ENCODE measurements at regions not wholly inside any gene's neighbourhood (a gene's known extent, or its start where the extent isn't known, plus 50 kb on each side); places are given as distances from the start of the nearest gene placed in this dataset.

GRCh38 chr4:96526625-96527024 lies 686.7 kb downstream of the PDHA2 start:
- intact Hi-C loops (cut with DNase I) = no loop called here
- H3K4me1 ChIP-seq (ENCODE audit: control insufficient read depth in 2 of 3, insufficient read depth in 2 of 3, low read depth in 1 of 3, low read length in 3 of 3) = no peaks in the 10 kb centered on the region
- no peak for TF ChIP-seq CTCF (IDR thresholded peaks at IDR 0.05; ENCODE audit: borderline replicate concordance, extremely low read depth, insufficient read depth)
- no peak overlapping the region for H3K9ac ChIP-seq (ENCODE audit: low read length in 3 of 3)
- H3K4me3 ChIP-seq (ENCODE audit: low read length in 3 of 3) = no peak overlapping the region
- no peaks in the 10 kb centered on the region for H3K27me3 ChIP-seq (ENCODE audit: control insufficient read depth, insufficient read depth, low read length)
- no peak overlapping the region for H3K27ac ChIP-seq (ENCODE audit: low read depth in 2 of 2, low read length in 2 of 2)
- FAIRE-seq = no peak
- no peaks in the 10 kb centered on the region for H3K36me3 ChIP-seq (ENCODE audit: control insufficient read depth in 2 of 3, insufficient read depth in 3 of 3, low read length in 3 of 3)
- no peak for DNase-seq
- H3K9me3 ChIP-seq (ENCODE audit: control insufficient read depth in 2 of 3, insufficient read depth in 1 of 3, low read length in 3 of 3) = no peaks in the 10 kb centered on the region

GRCh38 chr4:96531836-96532235 lies 691.9 kb downstream of the PDHA2 start:
- H3K36me3 ChIP-seq (ENCODE audit: control insufficient read depth in 2 of 3, insufficient read depth in 3 of 3, low read length in 3 of 3) = no peaks in the 10 kb centered on the region
- H3K4me1 ChIP-seq (ENCODE audit: control insufficient read depth in 2 of 3, insufficient read depth in 2 of 3, low read depth in 1 of 3, low read length in 3 of 3) = no peaks in the 10 kb centered on the region
- H3K27me3 ChIP-seq (ENCODE audit: control insufficient read depth, insufficient read depth, low read length) = no peaks in the 10 kb centered on the region
- H3K9me3 ChIP-seq (ENCODE audit: control insufficient read depth in 2 of 3, insufficient read depth in 1 of 3, low read length in 3 of 3) = no peaks in the 10 kb centered on the region
- H3K27ac ChIP-seq (ENCODE audit: low read depth in 2 of 2, low read length in 2 of 2) = no peak overlapping the region
- TF ChIP-seq CTCF (IDR thresholded peaks at IDR 0.05; ENCODE audit: borderline replicate concordance, extremely low read depth, insufficient read depth) = no peak
- intact Hi-C loops (cut with DNase I) = no loop called here
- H3K9ac ChIP-seq (ENCODE audit: low read length in 3 of 3) = no peak overlapping the region
- DNase-seq = no peak
- FAIRE-seq = no peak
- H3K4me3 ChIP-seq (ENCODE audit: low read length in 3 of 3) = no peak overlapping the region

- no peak overlapping the region for H3K4me3 ChIP-seq (ENCODE audit: low read length in 3 of 3)
- no peaks in the 10 kb centered on the region for H3K9me3 ChIP-seq (ENCODE audit: control insufficient read depth in 2 of 3, insufficient read depth in 1 of 3, low read length in 3 of 3)
- DNase-seq (no peak), FAIRE-seq (no peak)
- H3K27me3 ChIP-seq (ENCODE audit: control insufficient read depth, insufficient read depth, low read length) = no peaks in the 10 kb centered on the region
- H3K9ac ChIP-seq (ENCODE audit: low read length in 3 of 3) = no peak overlapping the region
- no peak for TF ChIP-seq CTCF (IDR thresholded peaks at IDR 0.05; ENCODE audit: borderline replicate concordance, extremely low read depth, insufficient read depth)
- H3K4me1 ChIP-seq (ENCODE audit: control insufficient read depth in 2 of 3, insufficient read depth in 2 of 3, low read depth in 1 of 3, low read length in 3 of 3) = no peaks in the 10 kb centered on the region
- intact Hi-C loops (cut with DNase I) = no loop called here
- H3K36me3 ChIP-seq (ENCODE audit: control insufficient read depth in 2 of 3, insufficient read depth in 3 of 3, low read length in 3 of 3) = no peaks in the 10 kb centered on the region
- H3K27ac ChIP-seq (ENCODE audit: low read depth in 2 of 2, low read length in 2 of 2) = no peak overlapping the region
These were observed 703.5 kb downstream of the PDHA2 start for GRCh38 chr4:96543346-96543745.

- no peak overlapping the region for H3K9ac ChIP-seq (ENCODE audit: low read length in 3 of 3)
- H3K36me3 ChIP-seq (ENCODE audit: control insufficient read depth in 2 of 3, insufficient read depth in 3 of 3, low read length in 3 of 3) = no peaks in the 10 kb centered on the region
- FAIRE-seq = no peak
- no peak for TF ChIP-seq CTCF (IDR thresholded peaks at IDR 0.05; ENCODE audit: borderline replicate concordance, extremely low read depth, insufficient read depth)
- no peaks in the 10 kb centered on the region for H3K27me3 ChIP-seq (ENCODE audit: control insufficient read depth, insufficient read depth, low read length)
- H3K4me1 ChIP-seq (ENCODE audit: control insufficient read depth in 2 of 3, insufficient read depth in 2 of 3, low read depth in 1 of 3, low read length in 3 of 3) = no peaks in the 10 kb centered on the region
- no peak overlapping the region for H3K4me3 ChIP-seq (ENCODE audit: low read length in 3 of 3)
- no peak overlapping the region for H3K27ac ChIP-seq (ENCODE audit: low read depth in 2 of 2, low read length in 2 of 2)
- peak in 1 of 5 donors; percentile 2 for DNase-seq
- H3K9me3 ChIP-seq (ENCODE audit: control insufficient read depth in 2 of 3, insufficient read depth in 1 of 3, low read length in 3 of 3) = no peaks in the 10 kb centered on the region
- intact Hi-C loops (cut with DNase I) = no loop called here
These were observed 718.6 kb downstream of the PDHA2 start for GRCh38 chr4:96558466-96558865.

All from kidney (tissue), 13 donors.